DMS 273 (cell line): ENCODE measurements at regions not wholly inside any gene's neighbourhood (a gene's known extent, or its start where the extent isn't known, plus 50 kb on each side); places are given as distances from the start of the nearest gene placed in this dataset.

Experiments used
- DNase-seq: peaks from one replicate; lab custom pipeline; 2025; ENCODE audit not compliant: unreplicated experiment; lab: John Stamatoyannopoulos, UW

GRCh38 chr15:45941367-45941766 is 306.5 kb downstream of the SQOR start:
- no peak for DNase-seq

- no peak for DNase-seq
Measured at GRCh38 chr15:45943240-45943639, 308.4 kb downstream of the SQOR start.

- no peak for DNase-seq
Measured at GRCh38 chr15:45946111-45946510, 311.3 kb downstream of the SQOR start.

- DNase-seq, result no peak
Measured at GRCh38 chr15:45948181-45948621, 313.4 kb downstream of the SQOR start.

- no peak for DNase-seq
Measured at GRCh38 chr15:45958924-45959323, 324.1 kb downstream of the SQOR start.

GRCh38 chr15:45962733-45963132 is 327.9 kb downstream of the SQOR start:
- DNase-seq, result no peak

GRCh38 chr15:45970542-45970941 is 335.7 kb downstream of the SQOR start:
- DNase-seq, result no peak

GRCh38 chr15:45980366-45980765 is 345.5 kb downstream of the SQOR start:
- DNase-seq, result no peak

GRCh38 chr15:45981625-45982024 is 346.8 kb downstream of the SQOR start:
- no peak for DNase-seq

GRCh38 chr15:45991863-45992262 is 357.0 kb downstream of the SQOR start:
- no peak for DNase-seq

- DNase-seq, result no peak
Measured at GRCh38 chr15:45993072-45993471, 358.2 kb downstream of the SQOR start.

- DNase-seq, result no peak
Measured at GRCh38 chr15:45993508-45993907, 358.7 kb downstream of the SQOR start.

- DNase-seq, result no peak
Measured at GRCh38 chr15:45995800-45996199, 361.0 kb downstream of the SQOR start.

- no peak for DNase-seq
Measured at GRCh38 chr15:46014532-46014931, 379.7 kb downstream of the SQOR start.

GRCh38 chr15:46034755-46035154 is 399.9 kb downstream of the SQOR start:
- DNase-seq, result no peak

- DNase-seq, result no peak
Measured at GRCh38 chr15:46039703-46040102, 404.9 kb downstream of the SQOR start.

- no peak for DNase-seq
Measured at GRCh38 chr15:46041905-46042304, 407.1 kb downstream of the SQOR start.

- peak; percentile 2 for DNase-seq
Measured at GRCh38 chr15:46059921-46060594, 425.2 kb downstream of the SQOR start.

GRCh38 chr15:46061002-46061401 is 426.2 kb downstream of the SQOR start:
- no peak for DNase-seq

GRCh38 chr15:46077220-46077619 is 442.4 kb downstream of the SQOR start:
- no peak for DNase-seq

- no peak for DNase-seq
Measured at GRCh38 chr15:46079046-46079445, 444.2 kb downstream of the SQOR start.

- DNase-seq, result peak; percentile 50
Measured at GRCh38 chr15:46080016-46080415, 445.2 kb downstream of the SQOR start.
